A549 (cell line): ENCODE measurements at regions not wholly inside any gene's neighbourhood (a gene's known extent, or its start where the extent isn't known, plus 50 kb on each side); places are given as distances from the start of the nearest gene placed in this dataset.

Source experiments
- ATAC-seq, 2 experiments: fragments of 200-7000 bp in 1 of 2; fragments of >200 bp in 1 of 2; cut with Nextera tagmentation in 1 of 2; cut with Tn5 transposase in 1 of 2; 3 replicates each; pipeline versions ENCODE4 v1.8.0 to v1.9.1; 2018 to 2020; ENCODE audit warnings: mild to moderate bottlenecking in 1 of 2, moderate library complexity in 1 of 2
- CTCF ChIA-PET: fragments of 300-600 bp; sonication (Branson Sonifier 250); formaldehyde crosslinking; extraction: SDS; loops from one replicate; lab custom pipeline; 2021; ENCODE audit warnings: antibody characterized with exemption, inconsistent platforms; lab: Yijun Ruan, JAX
- POLR2A ChIA-PET: fragments of 350-600 bp; formaldehyde crosslinking; extraction: SDS; loops from one replicate; lab custom pipeline; 2021; ENCODE audit warnings: antibody characterized with exemption, inconsistent platforms; lab: Yijun Ruan, JAX
- DNase-seq, 2 experiments: peaks; one replicate each; pipeline versions ENCODE4 v3.0.0 to v3.0.0-alpha.2; 2011 to 2016; ENCODE audit warnings: low read depth in 1 of 2, low spot score in 1 of 2
- FAIRE-seq: peaks from 2 replicates; lab custom pipeline; 2011; peaks lifted over from hg19 to GRCh38; lab: Jason Lieb, UNC
- H3K27ac ChIP-seq, 2 experiments: fragments of >200 bp; sonication (Bioruptor Twin); formaldehyde crosslinking; 3 replicates each; pipeline ENCODE4 v1.5.1; 2016 to 2017
- H3K4me1 ChIP-seq: fragments of >200 bp; sonication (Bioruptor Twin); formaldehyde crosslinking; 3 replicates; pipeline ENCODE4 v1.6.1; 2016
- H3K4me2 ChIP-seq: fragments of >200 bp; sonication (Bioruptor Twin); formaldehyde crosslinking; 3 replicates; pipeline ENCODE4 v1.6.1; 2016
- H3K4me3 ChIP-seq: fragments of >200 bp; sonication (Bioruptor Twin); formaldehyde crosslinking; 3 replicates; pipeline ENCODE4 v1.5.1; 2016
- H3K9me3 ChIP-seq: fragments of >200 bp; sonication (Bioruptor Twin); formaldehyde crosslinking; 3 replicates; pipeline ENCODE4 v1.6.1; 2016
- BHLHE40 ChIP-seq: IDR thresholded peaks from 2 replicates; pipeline ENCODE4 v1.6.1; 2012; ENCODE audit warnings: low read depth, low read length, inconsistent platforms
- EP300 ChIP-seq, 2 experiments: fragments of >200 bp; sonication (Bioruptor Twin); formaldehyde crosslinking; IDR thresholded peaks; 2 replicates in 1 of 2; 3 replicates in 1 of 2; pipeline ENCODE4 v1.6.1; 2016 to 2017
- FOSB ChIP-seq: fragments of 250-450 bp; sonication (Bioruptor Pico); IDR thresholded peaks from 2 replicates; pipeline ENCODE4 v1.5.0; 2020; ENCODE audit warnings: mild to moderate bottlenecking, moderate library complexity
- FOSL2 ChIP-seq, 2 experiments: fragments of 450-650 bp in 1 of 2; fragments of >200 bp in 1 of 2; sonication (Bioruptor Twin) in 1 of 2; formaldehyde crosslinking; IDR thresholded peaks; 2 replicates each; pipeline versions ENCODE4 v1.5.0 to v1.6.1; 2016 to 2020; ENCODE audit warnings: mild to moderate bottlenecking in 1 of 2, moderate library complexity in 1 of 2
- FOXS1 ChIP-seq: fragments of 250-450 bp; sonication (Bioruptor Pico); IDR thresholded peaks from 2 replicates; pipeline ENCODE4 v1.5.0; 2020; ENCODE audit warnings: mild to moderate bottlenecking, moderate library complexity
- HES2 ChIP-seq: fragments of >200 bp; sonication (Bioruptor Twin); formaldehyde crosslinking; IDR thresholded peaks from 2 replicates; pipeline ENCODE4 v1.6.1; 2016
- HOXB5 ChIP-seq: fragments of 250-450 bp; sonication (Bioruptor Pico); IDR thresholded peaks from 2 replicates; pipeline ENCODE4 v1.5.0; 2020; ENCODE audit warnings: mild to moderate bottlenecking, moderate library complexity
- KDM1A ChIP-seq: fragments of 200-600 bp; sonication (generic); IDR thresholded peaks from 2 replicates; pipeline ENCODE4 v1.6.1; 2016; ENCODE audit warnings: low read depth, mild to moderate bottlenecking
- KDM5A ChIP-seq: fragments of 200-600 bp; sonication (generic); IDR thresholded peaks from 2 replicates; pipeline ENCODE4 v1.6.1; 2016; ENCODE audit warnings: antibody characterized with exemption, mild to moderate bottlenecking
- MAFK ChIP-seq: fragments of 450-650 bp; IDR thresholded peaks from 2 replicates; pipeline ENCODE4 v1.6.1; 2014; ENCODE audit not compliant: partially characterized antibody
- MAX ChIP-seq: IDR thresholded peaks from 2 replicates; pipeline ENCODE4 v1.6.1; 2012
- MAZ ChIP-seq: fragments of 150-350 bp; IDR thresholded peaks from 2 replicates; pipeline ENCODE4 v1.6.1; 2014; ENCODE audit warnings: antibody characterized with exemption, low read depth, low read length, borderline replicate concordance
- MYC ChIP-seq: IDR thresholded peaks from 2 replicates; pipeline ENCODE4 v1.6.1; 2012; ENCODE audit warnings: mild to moderate bottlenecking, inconsistent platforms, low read length, improper control_type of control experiment, borderline replicate concordance
- NFE2L2 ChIP-seq: fragments of 150-350 bp; conservative IDR thresholded peaks from 2 replicates; pipeline ENCODE4 v1.6.1; 2014; ENCODE audit warnings: low read length
- NPAS2 ChIP-seq: fragments of 250-450 bp; sonication (Bioruptor Pico); IDR thresholded peaks from 2 replicates; pipeline ENCODE4 v1.8.0; 2022; ENCODE audit warnings: mild to moderate bottlenecking, moderate library complexity, borderline replicate concordance
- RAD21 ChIP-seq, 2 experiments: fragments of >200 bp in 1 of 2; sonication (Bioruptor Twin) in 1 of 2; formaldehyde crosslinking in 1 of 2; IDR thresholded peaks in 1 of 2; conservative IDR thresholded peaks in 1 of 2; 2 replicates in 1 of 2; 3 replicates in 1 of 2; pipeline ENCODE4 v1.6.1; 2012 to 2018; ENCODE audit warnings: inconsistent platforms in 1 of 2
- RNF2 ChIP-seq: fragments of 200-600 bp; sonication (generic); IDR thresholded peaks from 2 replicates; pipeline ENCODE4 v1.6.1; 2016; ENCODE audit warnings: low read depth, mild to moderate bottlenecking, antibody characterized with exemption, moderate library complexity, borderline replicate concordance
- WGBS: methylation state at CpG from one replicate; pipeline ENCODE4 v1.1.6; 2017; ENCODE audit errors: missing lambda C conversion rate; 5-methylcytosine and 5-hydroxymethylcytosine counted together
- TF ChIP-seq, protein P1 (sequence below): fragments of >200 bp; sonication (Bioruptor Twin); formaldehyde crosslinking; IDR thresholded peaks from 3 replicates; pipeline ENCODE4 v1.5.1; 2016
- TF ChIP-seq, protein P2 (sequence below): IDR thresholded peaks from 2 replicates; pipeline ENCODE4 v1.6.1; 2012
- TF ChIP-seq, protein P3 (sequence below): IDR thresholded peaks from 2 replicates; pipeline ENCODE4 v1.6.1; 2012; ENCODE audit warnings: low read depth, borderline replicate concordance
- TF ChIP-seq, protein P4 (sequence below): fragments of >200 bp; sonication (Bioruptor Twin); formaldehyde crosslinking; IDR thresholded peaks from 3 replicates; pipeline ENCODE4 v1.6.1; 2016
- TF ChIP-seq, protein P5 (sequence below): fragments of 450-650 bp; IDR thresholded peaks from 2 replicates; pipeline ENCODE4 v1.6.1; 2014; ENCODE audit warnings: antibody characterized with exemption

DNA sequence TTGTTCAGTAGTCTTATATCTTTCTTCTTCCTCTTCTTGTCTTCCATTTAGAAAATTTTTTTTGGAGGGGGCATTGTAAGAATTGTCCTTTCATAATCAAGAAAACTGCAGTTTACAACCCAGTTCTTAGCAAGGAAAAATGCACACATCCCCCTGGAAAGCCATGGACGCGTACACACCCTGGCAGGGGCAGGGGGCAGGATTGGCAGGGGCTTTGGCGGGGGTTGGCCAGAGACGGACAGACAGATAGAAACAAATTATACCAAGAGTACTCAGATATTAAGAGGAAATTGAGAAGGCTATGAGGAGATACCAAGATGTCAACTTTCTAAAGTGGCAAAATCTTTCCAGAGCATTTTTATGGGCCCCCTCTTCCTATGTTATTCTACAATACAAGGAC, 322.5 kb upstream of the CPXCR1 start:
- no peak for ATAC-seq
- Histone ChIP-seq H3K4me2 (no peak overlapping the region), H3K4me1 (no peaks in the 10 kb centered on the region), H3K9me3 (no peaks in the 10 kb centered on the region), H3K4me3 (no peak overlapping the region), H3K27ac (no peak overlapping the region)
- POLR2A ChIA-PET, result no interaction called here
- CTCF ChIA-PET, result no interaction called here
- whole genome bisulfite sequencing, result 25% methylated on average over 4 of the region's 4 CpGs
- no peak for TF ChIP-seq NFE2L2
- no peak for TF ChIP-seq KDM1A
- no peak for TF ChIP-seq RNF2
- no peak for TF ChIP-seq FOXS1 (CRISPR knock-in tag)
- TF ChIP-seq, protein P1, sequence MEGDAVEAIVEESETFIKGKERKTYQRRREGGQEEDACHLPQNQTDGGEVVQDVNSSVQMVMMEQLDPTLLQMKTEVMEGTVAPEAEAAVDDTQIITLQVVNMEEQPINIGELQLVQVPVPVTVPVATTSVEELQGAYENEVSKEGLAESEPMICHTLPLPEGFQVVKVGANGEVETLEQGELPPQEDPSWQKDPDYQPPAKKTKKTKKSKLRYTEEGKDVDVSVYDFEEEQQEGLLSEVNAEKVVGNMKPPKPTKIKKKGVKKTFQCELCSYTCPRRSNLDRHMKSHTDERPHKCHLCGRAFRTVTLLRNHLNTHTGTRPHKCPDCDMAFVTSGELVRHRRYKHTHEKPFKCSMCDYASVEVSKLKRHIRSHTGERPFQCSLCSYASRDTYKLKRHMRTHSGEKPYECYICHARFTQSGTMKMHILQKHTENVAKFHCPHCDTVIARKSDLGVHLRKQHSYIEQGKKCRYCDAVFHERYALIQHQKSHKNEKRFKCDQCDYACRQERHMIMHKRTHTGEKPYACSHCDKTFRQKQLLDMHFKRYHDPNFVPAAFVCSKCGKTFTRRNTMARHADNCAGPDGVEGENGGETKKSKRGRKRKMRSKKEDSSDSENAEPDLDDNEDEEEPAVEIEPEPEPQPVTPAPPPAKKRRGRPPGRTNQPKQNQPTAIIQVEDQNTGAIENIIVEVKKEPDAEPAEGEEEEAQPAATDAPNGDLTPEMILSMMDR, result no peak
- TF ChIP-seq FOSL2 (IDR thresholded peaks at IDR 0.05), result no peak
- no peak for TF ChIP-seq FOSL2 (CRISPR knock-in tag; IDR thresholded peaks at IDR 0.05)
- TF ChIP-seq, protein P2, sequence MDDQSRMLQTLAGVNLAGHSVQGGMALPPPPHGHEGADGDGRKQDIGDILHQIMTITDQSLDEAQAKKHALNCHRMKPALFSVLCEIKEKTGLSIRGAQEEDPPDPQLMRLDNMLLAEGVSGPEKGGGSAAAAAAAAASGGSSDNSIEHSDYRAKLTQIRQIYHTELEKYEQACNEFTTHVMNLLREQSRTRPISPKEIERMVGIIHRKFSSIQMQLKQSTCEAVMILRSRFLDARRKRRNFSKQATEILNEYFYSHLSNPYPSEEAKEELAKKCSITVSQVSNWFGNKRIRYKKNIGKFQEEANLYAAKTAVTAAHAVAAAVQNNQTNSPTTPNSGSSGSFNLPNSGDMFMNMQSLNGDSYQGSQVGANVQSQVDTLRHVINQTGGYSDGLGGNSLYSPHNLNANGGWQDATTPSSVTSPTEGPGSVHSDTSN, result no peak
- TF ChIP-seq NPAS2 (CRISPR knock-in tag), result no peak
- TF ChIP-seq, protein P3, sequence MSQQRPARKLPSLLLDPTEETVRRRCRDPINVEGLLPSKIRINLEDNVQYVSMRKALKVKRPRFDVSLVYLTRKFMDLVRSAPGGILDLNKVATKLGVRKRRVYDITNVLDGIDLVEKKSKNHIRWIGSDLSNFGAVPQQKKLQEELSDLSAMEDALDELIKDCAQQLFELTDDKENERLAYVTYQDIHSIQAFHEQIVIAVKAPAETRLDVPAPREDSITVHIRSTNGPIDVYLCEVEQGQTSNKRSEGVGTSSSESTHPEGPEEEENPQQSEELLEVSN, result no peak
- TF ChIP-seq KDM5A, result no peak
- no peak for TF ChIP-seq MAX
- TF ChIP-seq, protein P4, sequence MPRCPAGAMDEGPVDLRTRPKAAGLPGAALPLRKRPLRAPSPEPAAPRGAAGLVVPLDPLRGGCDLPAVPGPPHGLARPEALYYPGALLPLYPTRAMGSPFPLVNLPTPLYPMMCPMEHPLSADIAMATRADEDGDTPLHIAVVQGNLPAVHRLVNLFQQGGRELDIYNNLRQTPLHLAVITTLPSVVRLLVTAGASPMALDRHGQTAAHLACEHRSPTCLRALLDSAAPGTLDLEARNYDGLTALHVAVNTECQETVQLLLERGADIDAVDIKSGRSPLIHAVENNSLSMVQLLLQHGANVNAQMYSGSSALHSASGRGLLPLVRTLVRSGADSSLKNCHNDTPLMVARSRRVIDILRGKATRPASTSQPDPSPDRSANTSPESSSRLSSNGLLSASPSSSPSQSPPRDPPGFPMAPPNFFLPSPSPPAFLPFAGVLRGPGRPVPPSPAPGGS, result no peak
- TF ChIP-seq, protein P5, sequence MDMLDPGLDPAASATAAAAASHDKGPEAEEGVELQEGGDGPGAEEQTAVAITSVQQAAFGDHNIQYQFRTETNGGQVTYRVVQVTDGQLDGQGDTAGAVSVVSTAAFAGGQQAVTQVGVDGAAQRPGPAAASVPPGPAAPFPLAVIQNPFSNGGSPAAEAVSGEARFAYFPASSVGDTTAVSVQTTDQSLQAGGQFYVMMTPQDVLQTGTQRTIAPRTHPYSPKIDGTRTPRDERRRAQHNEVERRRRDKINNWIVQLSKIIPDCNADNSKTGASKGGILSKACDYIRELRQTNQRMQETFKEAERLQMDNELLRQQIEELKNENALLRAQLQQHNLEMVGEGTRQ, result no peak
- TF ChIP-seq MAFK, result no peak
- TF ChIP-seq BHLHE40, result no peak
- no peak for TF ChIP-seq FOSB (CRISPR knock-in tag)
- no peak for TF ChIP-seq EP300 (IDR thresholded peaks at IDR 0.05)
- no peak for TF ChIP-seq HES2
- TF ChIP-seq, all 56 proteins: peak for 0
- DNase-seq (no peak), FAIRE-seq (no peak)

DNA sequence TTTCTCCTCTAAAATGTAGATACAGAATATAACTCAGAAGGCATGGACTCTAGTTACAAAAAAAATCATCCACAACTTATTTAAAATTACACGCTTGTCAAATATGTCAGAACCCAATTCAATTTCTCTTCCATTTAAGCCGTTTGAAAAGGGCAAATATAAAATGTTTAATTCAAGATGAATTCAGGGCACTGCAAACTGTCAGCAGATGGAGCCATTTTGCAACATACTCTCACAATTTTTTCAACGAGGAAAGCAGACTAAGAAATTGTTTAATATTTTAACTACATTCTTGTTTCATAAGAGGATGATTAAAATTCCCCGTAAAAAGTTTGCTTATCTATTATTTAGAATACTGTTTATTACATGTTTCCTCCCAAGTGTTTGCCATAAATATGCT, 321.3 kb upstream of the CPXCR1 start:
- Histone ChIP-seq H3K27ac (no peak overlapping the region), H3K4me3 (no peak overlapping the region), H3K9me3 (no peaks in the 10 kb centered on the region), H3K4me1 (no peaks in the 10 kb centered on the region), H3K4me2 (0 out of 3 replicates have a peak overlapping the region, but pooled peaks have one; percentile 26)
- no peak for TF ChIP-seq MYC
- peak; percentile 21 to 24; a peak in 1 of 5 replicates for TF ChIP-seq RAD21 (conservative IDR thresholded peaks at IDR 0.05 in 1 of 2, IDR thresholded peaks at IDR 0.05 in 1 of 2)
- TF ChIP-seq, protein P1, result peak; percentile 17; the same call in 1 of the 3 replicates
- TF ChIP-seq HOXB5 (CRISPR knock-in tag), result no peak
- no peak for TF ChIP-seq MAZ
- FAIRE-seq, result no peak
- ChIA-PET CTCF (no interaction called here), POLR2A (no interaction called here)
- WGBS, result 2% methylated on average over 4 of the region's 4 CpGs
- DNase-seq, result peak in 1 of 2 experiments; percentile 0
- no peak for ATAC-seq
